ENCODE measurements at regions not wholly inside any gene's neighbourhood (a gene's known extent, or its start where the extent isn't known, plus 50 kb on each side); places are given as distances from the start of the nearest gene placed in this dataset.

DNA sequence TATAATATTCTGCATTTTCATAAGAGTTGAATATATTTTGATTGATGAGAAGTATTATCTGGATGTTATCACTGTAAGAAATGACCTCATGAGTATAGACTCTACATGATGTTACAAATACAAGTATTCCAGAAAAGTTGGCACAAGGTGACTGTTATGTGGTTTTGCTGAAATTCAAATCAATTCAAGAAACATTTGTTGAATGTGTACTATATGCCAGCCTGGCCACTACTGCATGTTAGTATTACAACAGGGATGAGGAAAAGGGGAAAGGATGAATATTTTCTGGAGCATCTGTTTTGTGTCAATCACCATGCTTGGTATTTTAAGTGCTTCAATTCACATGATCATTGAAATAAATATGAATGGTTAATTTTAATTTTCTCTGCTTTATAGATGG is 250.9 kb upstream of the PBX1 start:
- ATAC-seq (no peak), FAIRE-seq (no peak)
- TF ChIP-seq, protein P1, sequence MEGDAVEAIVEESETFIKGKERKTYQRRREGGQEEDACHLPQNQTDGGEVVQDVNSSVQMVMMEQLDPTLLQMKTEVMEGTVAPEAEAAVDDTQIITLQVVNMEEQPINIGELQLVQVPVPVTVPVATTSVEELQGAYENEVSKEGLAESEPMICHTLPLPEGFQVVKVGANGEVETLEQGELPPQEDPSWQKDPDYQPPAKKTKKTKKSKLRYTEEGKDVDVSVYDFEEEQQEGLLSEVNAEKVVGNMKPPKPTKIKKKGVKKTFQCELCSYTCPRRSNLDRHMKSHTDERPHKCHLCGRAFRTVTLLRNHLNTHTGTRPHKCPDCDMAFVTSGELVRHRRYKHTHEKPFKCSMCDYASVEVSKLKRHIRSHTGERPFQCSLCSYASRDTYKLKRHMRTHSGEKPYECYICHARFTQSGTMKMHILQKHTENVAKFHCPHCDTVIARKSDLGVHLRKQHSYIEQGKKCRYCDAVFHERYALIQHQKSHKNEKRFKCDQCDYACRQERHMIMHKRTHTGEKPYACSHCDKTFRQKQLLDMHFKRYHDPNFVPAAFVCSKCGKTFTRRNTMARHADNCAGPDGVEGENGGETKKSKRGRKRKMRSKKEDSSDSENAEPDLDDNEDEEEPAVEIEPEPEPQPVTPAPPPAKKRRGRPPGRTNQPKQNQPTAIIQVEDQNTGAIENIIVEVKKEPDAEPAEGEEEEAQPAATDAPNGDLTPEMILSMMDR (IDR thresholded peaks at IDR 0.05): no peak

DNA sequence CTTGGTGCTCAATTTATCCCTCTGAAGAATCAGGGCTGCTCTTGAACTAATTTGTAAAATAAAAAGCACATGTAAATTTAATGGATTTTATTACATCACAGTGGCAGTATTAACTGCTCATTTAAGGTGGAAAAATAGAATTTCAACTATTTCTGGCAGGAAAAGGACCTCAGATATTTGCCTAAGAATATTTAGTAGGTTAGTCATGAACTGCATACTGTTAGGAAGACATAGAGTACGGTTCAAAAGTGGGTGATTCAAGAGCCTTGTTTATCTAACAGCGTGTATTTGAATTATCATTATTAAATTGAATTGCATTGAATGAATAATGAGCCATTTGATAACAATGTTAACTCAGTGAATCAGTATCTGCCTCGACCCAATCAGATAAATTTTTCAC is 248.8 kb upstream of the PBX1 start:
- WGBS, 2 donors: 52% methylated on average over 3 of the region's 3 CpGs
- intact Hi-C loops (cut with DNase I): no loop called here
- FAIRE-seq: no peak

More for the DNA sequence above, 250.9 kb upstream of the PBX1 start:
- Histone ChIP-seq H3K4me3 (no peak overlapping the region), H3K4me1 (no peaks in the 10 kb centered on the region), H3K36me3 (no peaks in the 10 kb centered on the region), H3K27me3 (peaks cover 0 to 3% (median 0%) of the 10 kb centered on the region in 4 donors), H3K9me3 (no peaks in the 10 kb centered on the region), H3K27ac (no peak overlapping the region)
- no peak for DNase-seq
- intact Hi-C loops (cut with DNase I): no loop called here

DNA sequence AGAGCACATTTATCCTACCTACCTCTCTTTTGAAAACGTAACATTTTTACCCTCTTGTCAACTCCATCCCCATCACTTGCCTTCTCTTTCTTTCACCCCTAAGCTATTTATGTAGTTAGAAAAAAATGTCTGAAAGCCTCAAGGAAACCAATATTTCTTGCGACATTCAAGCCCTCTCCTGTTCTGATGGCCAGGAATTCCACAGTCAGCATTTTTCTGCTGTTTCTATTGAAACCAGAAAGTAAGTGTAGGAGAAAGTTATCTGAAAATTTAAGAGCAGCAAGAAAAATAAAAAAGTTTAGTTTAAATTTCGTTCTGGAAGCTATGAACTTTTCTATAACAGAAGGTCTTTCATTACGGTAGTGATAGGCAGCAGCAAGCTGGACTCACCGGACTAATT is 247.6 kb upstream of the PBX1 start:
- Histone ChIP-seq H3K4me3 (no peak overlapping the region), H3K4me1 (no peaks in the 10 kb centered on the region), H3K27ac (no peak overlapping the region), H3K27me3 (peaks cover 0 to under 1% (median 0%) of the 10 kb centered on the region in 4 donors), H3K9me3 (no peaks in the 10 kb centered on the region), H3K36me3 (no peaks in the 10 kb centered on the region)
- no peak for ATAC-seq
- TF ChIP-seq, protein P1 (IDR thresholded peaks at IDR 0.05): no peak
- no peak for DNase-seq
- intact Hi-C loops (cut with DNase I): no loop called here
- 40 to 45% methylated on average over 5 of the region's 5 CpGs for WGBS, 2 donors
- no peak for FAIRE-seq

More for the DNA sequence above, 248.8 kb upstream of the PBX1 start:
- Histone ChIP-seq H3K4me3 (no peak overlapping the region), H3K27me3 (peaks cover 0 to 3% (median 0%) of the 10 kb centered on the region in 4 donors), H3K4me1 (no peaks in the 10 kb centered on the region), H3K27ac (no peak overlapping the region), H3K36me3 (no peaks in the 10 kb centered on the region), H3K9me3 (no peaks in the 10 kb centered on the region)
- DNase-seq: no peak
- no peak for ATAC-seq
- TF ChIP-seq, protein P1 (IDR thresholded peaks at IDR 0.05): no peak

DNA sequence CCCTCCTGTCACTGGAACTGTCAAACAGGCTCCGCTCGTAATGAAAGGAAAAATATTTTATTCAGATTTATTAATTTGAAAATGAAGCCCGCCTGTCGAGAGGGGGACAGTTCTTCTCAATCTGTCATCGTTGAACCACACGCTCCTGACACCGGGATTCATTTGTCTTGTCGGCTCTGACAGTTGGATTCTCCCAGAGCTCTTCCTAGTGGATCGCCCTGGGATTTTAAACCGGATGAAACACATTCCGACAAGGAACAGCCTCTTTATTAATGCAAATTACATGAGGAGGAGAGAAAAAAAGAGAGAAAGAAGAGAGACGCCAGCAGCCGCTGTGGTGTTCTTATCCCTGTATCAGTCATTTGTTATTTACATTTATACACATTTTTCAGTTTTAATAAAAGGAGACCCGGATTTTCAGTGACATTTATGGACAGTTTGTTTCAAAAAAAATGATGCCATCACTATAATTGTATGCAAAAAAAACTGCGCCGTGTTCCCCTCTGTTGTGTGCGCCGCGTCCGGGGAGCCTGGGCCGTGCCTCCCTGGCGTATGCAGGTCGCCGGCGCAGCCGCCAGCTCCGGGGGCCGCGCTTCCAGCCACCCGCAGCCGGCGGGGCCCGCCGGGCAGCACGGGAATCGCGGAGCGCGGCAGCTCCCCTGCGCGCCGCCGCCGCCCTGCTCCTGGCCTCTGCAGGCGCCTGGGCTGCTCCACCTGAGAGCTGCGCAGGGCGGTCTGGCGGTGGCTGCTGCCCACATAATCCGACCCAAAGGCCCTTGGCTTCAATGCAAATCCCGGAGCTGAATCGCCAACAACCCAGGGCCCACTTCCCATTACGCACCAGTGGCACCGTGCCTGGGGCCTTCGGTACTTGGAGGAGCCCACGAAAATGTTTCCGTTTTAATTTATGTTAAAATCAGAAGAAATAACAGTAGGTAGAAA is 237.9 kb upstream of the PBX1 start:
- Histone ChIP-seq H3K4me3 (peak overlapping the region; percentile 8 to 44 (median 33)), H3K4me1 (no peaks in the 10 kb centered on the region), H3K36me3 (no peaks in the 10 kb centered on the region), H3K9me3 (no peaks in the 10 kb centered on the region), H3K27me3 (no peaks in the 10 kb centered on the region), H3K27ac (no peak overlapping the region)
- intact Hi-C loops (cut with DNase I): no loop called here
- DNase-seq (peak; percentile 22 to 80 (median 48)), ATAC-seq (peak; percentile 84 to 95 (median 90)), FAIRE-seq (no peak)
- WGBS, 2 donors: 3% methylated on average over 56 of the region's 56 CpGs
- TF ChIP-seq, protein P1 (IDR thresholded peaks at IDR 0.05): no peak

DNA sequence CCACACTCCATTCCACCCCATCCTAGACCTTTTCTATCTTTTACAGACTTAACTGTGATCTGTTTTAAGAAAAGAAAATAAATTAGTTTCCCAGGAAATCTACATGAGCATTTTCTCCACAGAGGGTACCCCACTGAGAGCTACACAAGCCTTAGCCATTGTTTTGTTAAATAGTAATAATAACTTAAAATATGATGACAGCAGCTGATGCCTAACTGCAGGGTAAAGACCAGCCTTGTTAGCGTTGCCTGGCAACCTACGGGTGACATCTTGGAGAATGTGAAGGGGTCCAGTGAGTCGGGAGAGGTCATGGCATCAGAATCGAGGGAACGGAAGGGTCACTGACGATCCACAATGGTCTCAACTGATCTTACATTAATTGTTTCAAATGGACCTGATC is 233.2 kb upstream of the PBX1 start:
- no peak overlapping the region for H3K27ac ChIP-seq
- no peaks in the 10 kb centered on the region for H3K27me3 ChIP-seq
- H3K36me3 ChIP-seq: no peaks in the 10 kb centered on the region
- H3K9me3 ChIP-seq: no peaks in the 10 kb centered on the region
- FAIRE-seq (no peak), DNase-seq (no peak), ATAC-seq (no peak)
- no peak overlapping the region for H3K4me3 ChIP-seq
- TF ChIP-seq, protein P1 (IDR thresholded peaks at IDR 0.05): no peak
- WGBS, 2 donors: 83 to 90% methylated on average over 6 of the region's 6 CpGs
- no peaks in the 10 kb centered on the region for H3K4me1 ChIP-seq
- intact Hi-C loops (cut with DNase I): no loop called here
